HepG2 (cell line): ENCODE measurements at regions not wholly inside any gene's neighbourhood (a gene's known extent, or its start where the extent isn't known, plus 50 kb on each side); places are given as distances from the start of the nearest gene placed in this dataset.

Source experiments
- CREBL2 ChIP-seq: sonication (generic); formaldehyde crosslinking; IDR thresholded peaks from 2 replicates; pipeline ENCODE4 v1.8.1; 2023; ENCODE audit warnings: missing genetic modification reagents, mild to moderate bottlenecking, borderline replicate concordance
- CTCF ChIP-seq: sonication (generic); formaldehyde crosslinking; IDR thresholded peaks from 2 replicates; pipeline ENCODE4 v1.5.0; 2020; ENCODE audit warnings: mild to moderate bottlenecking, missing genetic modification reagents, moderate library complexity
- HDAC6 ChIP-seq: fragments of 200-600 bp; sonication (generic); IDR thresholded peaks from 2 replicates; pipeline ENCODE4 v1.7.0; 2017; ENCODE audit warnings: mild to moderate bottlenecking, antibody characterized with exemption, low read length, low read depth
- NR1H2 ChIP-seq: sonication (generic); formaldehyde crosslinking; IDR thresholded peaks from 2 replicates; pipeline ENCODE4 v1.8.1; 2022; ENCODE audit warnings: low read depth, missing genetic modification reagents, borderline replicate concordance
- ZBTB26 ChIP-seq: IDR thresholded peaks from 2 replicates; pipeline ENCODE4 v1.6.1; 2016; ENCODE audit warnings: missing compliant biosample characterization, missing genetic modification reagents, borderline replicate concordance
- ZNF607 ChIP-seq: sonication (generic); formaldehyde crosslinking; IDR thresholded peaks from 2 replicates; pipeline ENCODE4 v1.5.1; 2020; ENCODE audit warnings: missing genetic modification reagents, mild to moderate bottlenecking, borderline replicate concordance

DNA sequence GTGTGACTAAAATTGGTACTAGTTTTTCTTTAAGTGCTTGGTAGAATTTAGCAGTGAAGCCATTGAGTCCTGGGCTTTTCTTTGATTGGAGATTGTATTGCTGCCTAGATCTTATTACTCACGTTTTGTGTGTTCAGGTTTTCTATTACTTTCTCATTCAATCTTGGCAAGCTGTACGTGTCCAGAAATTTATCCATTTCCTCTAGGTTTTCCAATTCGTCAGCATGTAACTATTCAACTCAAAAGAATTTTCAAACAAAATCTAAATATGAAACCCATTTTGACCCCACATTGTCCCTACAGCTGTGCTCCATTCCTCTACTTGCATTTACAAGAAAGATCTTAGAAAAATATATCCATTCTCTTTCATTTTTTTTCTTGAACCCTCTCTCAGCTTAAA is 1613.4 kb upstream of the SEL1L start:
- TF ChIP-seq ZBTB26 (CRISPR knock-in tag) (no peak), CREBL2 (no peak), HDAC6 (no peak), NR1H2 (CRISPR knock-in tag) (no peak), CTCF (CRISPR knock-in tag) (no peak), ZNF607 (no peak)
